GM12873 (cell line): ENCODE measurements at regions not wholly inside any gene's neighbourhood (a gene's known extent, or its start where the extent isn't known, plus 50 kb on each side); places are given as distances from the start of the nearest gene placed in this dataset.

Experiments used
- CTCF ChIP-seq: IDR thresholded peaks from 2 replicates; pipeline ENCODE4 v1.5.1; 2012; ENCODE audit warnings: low read depth, mild to moderate bottlenecking, moderate library complexity, low read length, control low read depth; ENCODE audit not compliant: insufficient read depth; ENCODE audit errors: missing control alignments

- peak; percentile 46 for TF ChIP-seq CTCF
These were observed 109.0 kb upstream of the UNC13C start for GRCh38 chr15:53869044-53869805.

DNA sequence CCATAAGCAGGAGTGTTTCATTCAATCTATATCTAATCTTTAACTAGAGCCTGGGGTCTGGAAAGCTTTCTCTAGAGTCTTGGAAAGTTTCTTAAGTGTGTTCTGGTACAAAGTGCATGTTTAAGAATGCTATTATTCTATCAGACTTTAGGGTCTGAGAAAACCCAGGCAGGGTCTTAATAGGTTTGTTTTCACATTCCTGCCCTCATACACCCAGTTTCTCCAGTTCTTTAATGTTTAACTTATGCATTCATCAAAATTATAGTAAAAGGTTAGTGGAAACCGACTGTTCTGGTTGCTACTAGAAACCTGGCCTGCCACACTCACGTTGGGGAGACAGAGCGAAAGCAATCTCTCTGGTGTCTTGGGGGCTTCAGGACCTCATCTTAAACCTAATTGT lies 102.9 kb upstream of the WDR72 start:
- no peak for TF ChIP-seq CTCF

DNA sequence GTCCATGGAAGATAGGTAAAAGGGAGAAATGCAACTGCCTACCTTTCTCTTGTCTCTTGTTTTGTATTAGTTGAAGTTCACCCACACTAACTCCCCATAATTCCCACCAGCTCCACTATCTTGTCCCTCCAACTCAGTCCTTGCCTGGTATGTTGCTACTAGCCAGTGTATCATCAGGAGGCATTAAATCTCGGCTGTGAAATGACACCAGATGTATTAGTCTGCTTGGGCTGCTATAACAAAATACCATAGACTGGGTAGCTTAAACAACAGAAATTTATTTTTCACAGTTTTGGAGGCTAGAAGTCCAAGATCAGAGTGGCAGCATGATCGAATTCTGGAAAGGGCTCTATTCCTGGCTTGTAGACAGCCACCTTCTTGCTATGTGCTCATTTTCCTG lies 102.3 kb upstream of the WDR72 start:
- TF ChIP-seq CTCF: no peak

DNA sequence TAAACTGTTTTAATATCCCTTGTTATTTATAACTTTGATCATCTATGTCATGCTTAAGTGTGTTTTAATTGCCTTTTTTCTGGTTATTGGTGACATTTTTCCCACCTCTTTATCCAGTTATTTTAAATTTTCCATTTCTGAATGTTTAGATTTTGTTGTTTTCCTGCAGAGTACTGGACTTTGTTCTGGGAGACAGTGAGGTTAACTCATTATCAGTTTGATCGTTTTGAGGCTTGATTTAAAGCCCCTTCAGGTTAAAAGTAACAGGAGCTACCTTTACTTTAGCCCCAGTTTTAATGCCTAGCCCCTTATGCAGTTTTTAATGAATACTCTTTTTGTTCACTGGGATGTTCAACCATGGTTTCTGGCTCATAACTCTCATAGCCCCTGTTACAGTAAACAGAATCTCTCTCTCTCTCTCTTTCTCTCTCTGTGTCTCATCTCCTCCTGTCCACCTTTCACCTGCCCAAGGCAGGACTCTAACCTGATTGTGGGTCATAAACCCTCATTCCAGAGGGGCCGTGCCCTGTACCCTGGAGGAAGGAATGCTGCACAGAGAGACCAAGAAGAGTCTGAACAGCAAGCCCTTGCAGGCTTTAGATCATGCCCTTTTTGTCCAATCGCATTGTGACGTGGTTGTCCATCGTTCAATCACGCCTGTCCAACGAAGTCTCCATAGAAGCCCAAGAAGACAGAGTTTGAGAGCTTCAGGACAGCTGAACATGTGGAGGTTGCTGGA lies 91.8 kb upstream of the WDR72 start:
- no peak for TF ChIP-seq CTCF

GRCh38 chr15:53847745-53848144 lies 88.3 kb upstream of the WDR72 start:
- no peak for TF ChIP-seq CTCF

DNA sequence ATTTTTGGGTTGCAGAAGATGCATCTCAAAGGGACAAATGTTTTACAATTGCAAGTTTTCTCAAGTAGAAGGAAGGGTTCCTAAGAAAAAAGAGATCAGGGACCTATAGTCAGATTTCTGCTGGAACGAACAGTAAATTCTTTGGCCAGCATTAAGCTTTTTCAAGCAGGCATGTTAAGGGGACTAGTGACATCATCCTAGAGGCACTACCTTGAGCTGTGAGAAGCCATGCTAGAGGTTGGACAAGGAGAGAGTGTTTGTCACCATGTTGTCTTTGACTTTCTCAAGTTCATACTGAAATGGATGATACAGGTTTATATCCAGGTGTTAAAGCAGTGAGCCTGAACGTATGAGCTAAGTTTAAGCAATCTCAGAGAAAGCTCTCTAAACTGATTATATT lies 85.2 kb upstream of the WDR72 start:
- no peak for TF ChIP-seq CTCF

DNA sequence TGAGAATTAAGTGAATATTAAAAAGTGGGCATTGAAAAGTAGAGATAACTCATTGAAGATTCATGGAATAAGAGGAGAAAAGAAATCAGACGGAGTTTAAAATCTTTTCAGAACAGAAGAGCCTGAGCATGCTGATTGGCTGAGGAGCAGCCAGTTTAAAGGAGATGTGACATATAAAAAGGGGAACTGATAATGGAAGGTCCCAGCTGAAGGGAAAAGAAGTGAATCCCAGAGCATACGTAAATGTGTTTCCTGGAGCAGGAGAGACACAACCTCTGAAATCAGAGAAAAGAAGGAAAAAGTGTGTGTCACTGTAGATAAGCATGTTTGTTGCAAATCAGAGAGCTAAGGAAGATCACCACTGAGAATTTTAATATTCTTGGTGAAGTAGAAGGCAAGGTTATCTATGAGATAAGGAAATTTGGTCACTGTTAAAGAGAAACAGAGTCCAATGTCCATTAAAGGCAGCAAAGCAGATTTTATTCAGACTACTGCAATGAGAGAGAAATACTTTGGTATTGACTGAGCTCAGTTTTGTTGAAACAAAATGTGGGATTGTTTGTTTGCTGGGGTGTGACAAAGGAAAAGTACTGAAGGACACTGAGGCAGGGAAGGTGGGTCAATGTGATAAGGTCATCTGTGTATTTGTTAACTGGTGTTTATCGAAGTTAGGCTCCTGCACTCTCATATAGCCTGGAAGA lies 84.6 kb upstream of the WDR72 start:
- TF ChIP-seq CTCF: no peak
